Fibroblast of skin of right biceps (primary cell): ENCODE measurements at regions not wholly inside any gene's neighbourhood (a gene's known extent, or its start where the extent isn't known, plus 50 kb on each side); places are given as distances from the start of the nearest gene placed in this dataset.
"Not testable (repeated sequence)": the region's sequence is repeated elsewhere in the genome, so short reads cannot be mapped to it uniquely, and the experiment has no call there.

Experiments
- DNase-seq: peaks from one replicate; pipeline ENCODE4 v3.0.0-alpha.2; 2013

GRCh38 chr16:63769211-63769610 lies 1352.7 kb downstream of the CDH11 start:
- no peak for DNase-seq

DNA sequence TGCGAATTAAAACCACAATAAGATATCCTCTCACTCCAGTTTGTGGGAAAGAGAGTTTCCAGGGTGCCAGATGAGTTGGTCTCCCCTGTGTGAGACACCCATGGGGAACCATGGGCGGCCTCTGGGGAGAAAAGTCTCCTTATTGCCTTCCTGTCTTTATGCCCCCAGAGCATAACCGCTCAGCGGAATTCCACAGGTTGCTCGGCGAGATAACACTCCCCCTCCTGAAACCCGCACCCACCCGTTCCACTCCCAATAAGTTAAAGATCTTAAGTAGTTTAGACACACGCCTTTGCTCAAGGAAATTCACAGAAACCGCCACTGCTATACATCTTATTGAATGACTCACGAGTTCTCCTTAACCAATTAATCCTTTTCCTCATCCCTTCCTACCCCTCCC lies 1361.6 kb downstream of the CDH11 start:
- DNase-seq = not testable (repeated sequence)

DNA sequence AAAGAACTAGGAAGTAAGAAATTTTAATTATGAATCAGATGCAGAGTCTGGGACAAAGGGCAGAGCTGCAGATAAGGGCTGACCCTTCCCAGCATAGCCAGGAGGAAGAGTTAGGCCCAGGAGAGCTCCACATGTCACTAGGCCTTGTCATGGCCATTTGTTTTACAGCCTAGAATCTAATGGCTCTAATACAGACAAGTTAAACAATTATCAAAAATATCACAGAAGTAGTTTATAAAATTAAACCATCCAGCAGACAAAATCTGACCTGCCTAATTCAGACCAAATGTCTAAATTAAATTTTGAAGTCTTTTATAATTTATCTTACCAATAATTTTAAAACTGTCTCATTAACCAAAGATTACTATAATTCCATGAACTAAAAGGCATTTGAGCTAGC lies 1369.5 kb downstream of the CDH11 start:
- DNase-seq = no peak

DNA sequence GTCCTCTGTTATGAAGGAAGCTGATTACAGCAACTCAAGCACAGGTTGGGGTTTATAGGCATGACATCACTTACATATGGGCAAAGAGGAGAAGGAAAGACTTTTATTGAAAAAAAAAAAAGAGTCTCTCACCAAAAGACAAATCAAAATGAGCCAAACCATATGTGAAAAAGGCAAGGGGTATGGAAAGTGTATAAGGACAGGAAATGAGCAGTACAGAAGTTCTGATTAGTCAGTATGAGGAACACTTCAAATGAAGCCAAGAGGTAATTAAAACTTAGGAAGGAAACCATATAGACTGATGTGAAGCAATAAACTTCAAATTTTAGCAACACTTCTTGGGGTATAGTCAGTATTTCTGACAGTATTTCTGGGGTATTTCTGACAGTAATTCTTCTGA lies 1372.6 kb downstream of the CDH11 start:
- DNase-seq = peak; percentile 81

GRCh38 chr16:63745456-63745855 lies 1376.4 kb downstream of the CDH11 start:
- peak; percentile 38 for DNase-seq

- no peak for DNase-seq
Observed at GRCh38 chr16:63744077-63744874, 1377.6 kb downstream of the CDH11 start.

DNA sequence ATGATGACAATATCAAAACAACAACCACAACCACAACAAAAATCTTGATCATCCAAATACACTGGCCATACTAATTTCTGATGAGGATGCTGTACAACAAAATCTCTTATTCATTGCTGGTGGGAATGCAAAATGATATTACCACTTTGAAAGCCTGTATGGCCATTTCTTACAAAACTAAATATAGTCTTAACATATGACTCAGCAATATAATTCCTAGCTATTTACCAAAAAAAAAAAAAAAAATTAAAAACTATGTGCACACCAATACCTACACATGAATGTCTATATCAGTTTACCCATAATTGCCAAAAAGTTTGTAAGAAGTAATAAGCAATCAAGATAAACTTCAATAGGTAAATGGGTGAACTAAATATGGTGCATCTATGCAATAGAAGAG lies 1379.7 kb downstream of the CDH11 start:
- DNase-seq = no peak

DNA sequence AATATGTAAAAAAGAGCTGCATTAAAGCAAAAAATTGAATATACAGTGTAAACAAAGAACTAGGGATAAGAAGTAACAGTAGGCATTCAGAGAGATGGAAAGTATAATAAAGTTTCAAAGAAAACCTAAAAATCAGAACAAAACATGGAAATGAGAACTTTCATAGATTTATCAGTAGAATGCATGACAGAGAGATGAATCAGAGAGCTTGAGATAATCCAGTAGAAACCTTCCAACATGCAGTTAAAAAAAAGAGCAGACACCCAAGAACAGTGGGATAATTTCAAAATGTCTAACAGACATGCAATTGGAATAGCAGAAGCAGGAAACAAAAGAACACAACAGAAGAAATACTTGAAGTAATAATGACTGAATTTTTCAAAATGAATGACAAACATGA lies 1384.2 kb downstream of the CDH11 start:
- peak; percentile 45 for DNase-seq

DNA sequence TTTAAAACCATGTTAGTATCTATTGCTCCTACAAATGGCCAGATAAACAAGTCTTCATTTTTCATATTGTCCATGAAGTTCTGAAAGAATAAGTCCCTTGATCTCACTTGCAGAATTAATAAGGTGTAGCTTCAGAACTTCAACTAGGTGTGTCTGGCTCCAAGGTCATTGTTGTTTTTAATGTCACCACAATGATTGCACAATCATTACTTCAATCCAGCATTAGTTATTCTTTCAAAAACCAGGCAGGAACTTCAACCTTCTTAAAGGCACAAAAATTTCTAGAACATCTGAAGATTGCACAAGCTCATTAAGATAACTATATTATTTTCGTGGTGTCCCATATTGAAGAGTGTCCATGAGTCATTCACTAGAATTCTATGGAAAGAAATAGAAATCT lies 1386.4 kb downstream of the CDH11 start:
- no peak for DNase-seq

GRCh38 chr16:63720848-63721247 lies 1401.0 kb downstream of the CDH11 start:
- peak; percentile 6 for DNase-seq

DNA sequence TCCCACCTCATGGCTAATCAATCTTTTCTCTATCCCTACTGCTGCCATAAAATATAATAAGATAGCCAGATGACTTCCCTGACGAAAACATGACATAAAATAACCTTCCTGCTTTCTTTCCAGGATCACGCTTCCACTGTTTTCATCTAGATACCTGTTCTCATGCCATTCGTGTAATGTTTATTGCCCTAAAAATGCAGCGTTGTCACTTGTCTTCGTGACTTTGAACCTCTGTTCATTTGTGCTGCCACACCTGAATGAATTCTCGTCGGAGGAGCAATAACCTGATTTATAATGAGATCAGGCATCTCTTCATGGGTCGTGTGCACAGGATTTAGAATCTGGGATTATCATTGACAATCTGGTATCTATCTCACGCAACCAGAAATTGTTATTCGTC lies 1401.9 kb downstream of the CDH11 start:
- no peak for DNase-seq

DNA sequence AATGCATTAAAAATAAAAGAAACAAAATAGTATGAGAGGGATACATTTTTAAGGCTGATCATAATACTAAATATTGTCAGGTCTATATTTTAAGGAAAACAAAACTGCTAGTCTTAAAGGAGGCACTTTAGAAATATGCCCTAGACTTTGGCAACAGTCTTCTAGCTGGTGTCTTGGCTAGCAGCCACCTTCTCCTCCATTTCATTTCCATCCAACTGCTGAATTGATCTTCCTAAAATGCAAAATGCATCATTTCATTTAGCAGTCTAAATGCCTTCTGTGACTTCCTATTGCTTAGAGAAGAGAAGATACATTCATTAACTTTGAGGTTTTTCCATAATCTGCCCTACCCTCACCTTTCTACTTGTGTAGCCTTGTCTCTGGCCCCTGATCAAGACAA lies 1404.1 kb downstream of the CDH11 start:
- DNase-seq = no peak

GRCh38 chr16:63714876-63715275 lies 1407.0 kb downstream of the CDH11 start:
- no peak for DNase-seq

DNA sequence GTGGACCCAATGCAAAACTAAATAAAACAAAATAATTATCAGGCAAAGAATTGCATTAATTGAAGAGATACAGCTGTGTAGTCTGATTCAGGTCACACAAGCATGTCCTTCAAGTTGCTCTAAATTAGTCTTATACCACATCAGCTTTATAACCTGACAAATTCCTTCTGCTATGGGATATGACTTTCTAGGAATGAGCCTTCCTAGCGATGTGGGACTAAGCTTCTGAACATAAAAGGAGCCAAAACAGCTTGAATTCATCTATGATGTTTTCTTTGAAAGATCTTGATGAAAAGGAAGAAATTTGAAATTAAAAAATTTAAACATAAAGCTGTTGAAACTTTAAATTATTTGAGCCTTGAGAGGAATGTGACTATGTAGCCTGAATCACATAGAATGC lies 1409.1 kb downstream of the CDH11 start:
- DNase-seq = no peak

- DNase-seq = no peak
Observed at GRCh38 chr16:63703612-63704011, 1418.3 kb downstream of the CDH11 start.

- DNase-seq = no peak
Observed at GRCh38 chr16:63702981-63703590, 1418.8 kb downstream of the CDH11 start.

DNA sequence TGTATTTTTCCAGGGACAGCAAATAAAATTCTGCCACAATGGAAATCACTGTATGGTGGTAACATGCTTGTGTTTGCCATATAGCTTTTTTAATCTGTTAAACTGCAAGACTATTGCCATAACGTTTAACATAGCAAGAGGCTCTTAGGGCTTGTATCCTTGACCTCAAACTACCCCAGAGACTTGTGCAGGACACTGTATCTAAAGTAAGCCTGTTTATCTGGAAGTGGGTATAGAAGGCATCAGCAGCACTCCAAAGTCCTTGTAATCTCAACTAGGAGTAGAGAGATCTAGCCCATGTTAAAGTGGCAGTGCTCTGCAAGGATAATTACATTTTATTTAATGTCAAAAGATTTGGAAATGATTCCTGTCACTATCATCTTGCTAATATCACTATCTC lies 1424.1 kb downstream of the CDH11 start:
- DNase-seq = no peak

- DNase-seq = no peak
Observed at GRCh38 chr16:63695347-63695746, 1426.5 kb downstream of the CDH11 start.

DNA sequence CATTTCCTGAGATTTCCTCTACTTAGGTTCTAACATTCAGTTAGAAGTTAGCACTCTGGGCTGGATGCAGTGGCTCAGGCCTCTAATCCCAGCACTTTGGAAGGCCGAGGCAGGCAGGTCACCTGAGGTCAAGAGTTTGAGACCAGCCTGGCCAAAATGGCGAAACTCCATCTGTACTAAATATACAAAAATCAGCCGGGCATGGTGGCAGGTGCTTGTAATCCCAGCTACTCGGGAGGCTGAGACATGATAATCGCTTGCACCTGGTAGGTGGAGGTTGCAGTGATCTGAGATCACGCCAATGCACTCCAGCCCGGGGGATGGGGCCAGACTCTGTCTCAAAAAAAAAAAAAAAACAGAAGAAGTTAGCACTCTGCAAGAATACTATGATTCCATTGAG lies 1430.9 kb downstream of the CDH11 start:
- DNase-seq = no peak

DNA sequence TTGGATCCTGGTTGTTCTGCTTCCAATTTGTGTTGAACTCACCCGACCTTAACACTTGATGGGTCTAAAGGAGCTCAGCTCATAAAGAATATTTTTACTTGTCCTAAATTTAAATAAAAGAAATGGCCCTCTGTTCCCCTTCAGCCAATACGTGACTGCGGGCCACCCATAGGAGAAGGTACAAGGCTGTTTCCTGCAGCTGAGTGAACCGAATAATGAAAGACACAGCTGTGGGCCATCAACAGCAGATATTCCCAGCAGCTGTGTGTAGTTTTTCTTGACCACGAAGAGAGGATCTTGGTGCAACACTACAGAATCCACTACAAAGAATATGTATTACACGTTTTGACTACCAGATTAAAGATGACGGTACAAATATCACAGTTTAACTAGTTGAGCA lies 1431.6 kb downstream of the CDH11 start:
- DNase-seq = no peak

- DNase-seq = no peak
Observed at GRCh38 chr16:63689068-63689467, 1432.8 kb downstream of the CDH11 start.

DNA sequence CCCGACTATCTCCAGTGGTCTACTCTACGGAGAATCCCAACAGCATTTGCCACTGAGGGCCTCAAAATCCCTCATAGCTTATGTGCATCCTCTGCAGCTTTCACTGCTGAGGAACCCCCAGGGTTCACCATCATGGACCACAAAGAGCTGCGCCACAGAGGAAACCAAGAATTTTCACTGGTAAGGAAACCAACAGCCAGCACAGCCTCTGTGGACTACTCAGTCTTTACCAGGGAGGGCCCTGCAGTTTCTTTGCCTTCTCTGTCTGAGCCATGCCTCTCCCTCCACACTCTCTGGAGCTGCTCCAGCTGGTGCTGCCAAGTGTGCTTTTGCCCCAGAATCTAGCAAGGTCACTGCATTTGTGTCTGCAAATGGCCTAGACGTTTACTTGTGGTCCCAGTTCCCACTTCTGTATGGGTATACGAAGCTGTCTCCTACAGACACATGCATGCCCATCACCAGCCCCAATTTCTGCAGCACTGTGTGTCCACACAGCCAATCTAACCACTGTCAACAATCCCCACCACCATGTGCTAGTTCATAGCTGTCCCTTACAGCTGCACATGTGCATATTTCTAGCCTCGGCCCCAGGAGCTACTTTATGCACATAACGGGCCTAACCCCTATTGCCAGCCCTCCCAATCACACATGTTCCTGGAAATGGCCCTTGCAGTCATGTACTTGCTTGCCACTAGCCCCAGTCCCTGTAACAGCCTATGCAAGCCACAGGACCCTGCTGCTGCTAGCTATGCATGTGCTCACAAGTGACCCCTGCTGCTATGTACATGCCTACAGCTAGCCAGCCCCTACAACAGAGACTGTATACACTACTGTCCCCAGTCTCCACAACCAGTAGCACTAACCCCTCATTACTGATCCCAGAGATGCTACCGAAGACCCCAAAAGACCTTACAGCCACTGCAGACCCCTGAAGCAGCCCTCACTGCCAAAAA lies 1437.4 kb downstream of the CDH11 start:
- no peak for DNase-seq

DNA sequence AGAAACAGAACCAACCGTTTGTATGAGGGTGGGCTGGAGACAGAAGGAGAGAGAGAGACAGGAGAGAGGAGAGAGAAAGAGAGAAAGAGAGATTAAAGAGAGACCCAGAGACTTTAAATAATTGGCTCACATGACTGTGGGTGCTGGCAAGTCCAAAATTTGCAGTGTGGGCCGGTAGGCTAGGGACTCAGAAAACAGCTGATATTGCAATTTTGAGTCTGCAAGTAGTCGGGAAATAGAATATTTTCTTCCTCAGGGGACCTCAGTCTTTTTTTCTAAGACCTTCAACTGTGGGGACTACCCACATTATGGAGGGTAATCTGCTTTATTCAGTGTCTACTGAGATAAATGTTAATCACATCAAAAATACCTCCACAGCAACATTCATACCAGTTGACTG lies 1439.0 kb downstream of the CDH11 start:
- no peak for DNase-seq

- no peak for DNase-seq
Observed at GRCh38 chr16:63672493-63672892, 1449.4 kb downstream of the CDH11 start.
